Coronary artery (tissue), 2 donors: ENCODE measurements at regions not wholly inside any gene's neighbourhood (a gene's known extent, or its start where the extent isn't known, plus 50 kb on each side); places are given as distances from the start of the nearest gene placed in this dataset.

Experiments
- DNase-seq: peaks from one replicate; pipeline ENCODE4 v3.0.0-alpha.2; 2017; ENCODE audit warnings: low spot score
- H3K27ac ChIP-seq, 2 donors: fragments of 200-600 bp; sonication (generic); one replicate each; pipeline ENCODE4 v1.5.1; 2016 to 2019
- H3K4me3 ChIP-seq: fragments of 200-600 bp; sonication (generic); 2 replicates; pipeline ENCODE4 v1.5.1; 2016; ENCODE audit warnings: mild to moderate bottlenecking, moderate library complexity
- CTCF ChIP-seq: fragments of 200-600 bp; sonication (generic); IDR thresholded peaks from one replicate; pipeline ENCODE4 v1.5.1; 2019; ENCODE audit warnings: antibody characterized with exemption

GRCh38 chr13:74009100-74009668 lies 125.0 kb downstream of the KLF12 start:
- Histone ChIP-seq H3K27ac (no peak overlapping the region), H3K4me3 (no peak overlapping the region)
- TF ChIP-seq CTCF: no peak
- DNase-seq: no peak

GRCh38 chr13:74006666-74007065 lies 127.5 kb downstream of the KLF12 start:
- no peak for TF ChIP-seq CTCF
- no peak overlapping the region for H3K4me3 ChIP-seq
- no peak for DNase-seq
- no peak overlapping the region for H3K27ac ChIP-seq

- Histone ChIP-seq H3K4me3 (no peak overlapping the region), H3K27ac (no peak overlapping the region)
- no peak for DNase-seq
- TF ChIP-seq CTCF: no peak
These were observed 128.7 kb downstream of the KLF12 start for GRCh38 chr13:74005320-74006157.

- no peak for TF ChIP-seq CTCF
- Histone ChIP-seq H3K27ac (no peak overlapping the region), H3K4me3 (no peak overlapping the region)
- no peak for DNase-seq
These were observed 130.1 kb downstream of the KLF12 start for GRCh38 chr13:74004109-74004508.

GRCh38 chr13:74003374-74003773 lies 130.8 kb downstream of the KLF12 start:
- H3K4me3 ChIP-seq: no peak overlapping the region
- H3K27ac ChIP-seq: no peak overlapping the region
- no peak for DNase-seq
- no peak for TF ChIP-seq CTCF

- no peak for TF ChIP-seq CTCF
- H3K27ac ChIP-seq: no peak overlapping the region
- no peak for DNase-seq
These were observed 133.3 kb downstream of the KLF12 start for GRCh38 chr13:74000876-74001275.

GRCh38 chr13:73998631-73999030 lies 135.6 kb downstream of the KLF12 start:
- Histone ChIP-seq H3K27ac (no peak overlapping the region), H3K4me3 (no peak overlapping the region)
- no peak for DNase-seq
- no peak for TF ChIP-seq CTCF

More at GRCh38 chr13:74000876-74001275, 133.3 kb downstream of the KLF12 start:
- no peak overlapping the region for H3K4me3 ChIP-seq
